HG03575 (cell line): ENCODE measurements at regions not wholly inside any gene's neighbourhood (a gene's known extent, or its start where the extent isn't known, plus 50 kb on each side); places are given as distances from the start of the nearest gene placed in this dataset.
"Not testable (repeated sequence)": the region's sequence is repeated elsewhere in the genome, so short reads cannot be mapped to it uniquely, and the experiment has no call there.

Experiments used
- ATAC-seq: cut with Tn5 transposase; IDR thresholded peaks from one replicate; pipeline ENCODE4 v1.9.1; 2021; ENCODE audit not compliant: unreplicated experiment, insufficient number of reproducible peaks, low FRiP score; ENCODE audit errors: extremely low read depth

GRCh38 chrX:109873574-109873973 lies 129.3 kb upstream of the TMEM164 start:
- ATAC-seq, result no peak

DNA sequence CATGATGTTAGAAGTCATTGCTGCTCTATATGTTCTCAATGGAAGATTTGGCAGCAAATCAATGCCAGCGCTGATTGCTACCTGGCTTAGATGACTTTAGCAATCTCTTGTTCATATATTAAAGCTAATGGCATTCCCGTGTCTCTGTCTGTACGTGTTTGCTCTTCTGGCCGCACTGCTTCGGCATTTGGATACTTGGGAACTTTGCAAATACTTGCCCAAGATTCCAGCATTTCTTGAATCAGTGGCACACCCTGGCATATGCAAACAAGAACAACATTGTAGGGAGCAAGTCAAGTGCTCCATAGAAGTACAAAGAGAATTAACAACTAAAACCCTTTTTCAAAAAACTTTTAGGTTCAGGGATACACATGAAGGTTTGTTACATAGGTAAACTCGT lies 128.9 kb upstream of the TMEM164 start:
- no peak for ATAC-seq

- no peak for ATAC-seq
These were observed 128.4 kb upstream of the TMEM164 start for GRCh38 chrX:109874548-109874947.

DNA sequence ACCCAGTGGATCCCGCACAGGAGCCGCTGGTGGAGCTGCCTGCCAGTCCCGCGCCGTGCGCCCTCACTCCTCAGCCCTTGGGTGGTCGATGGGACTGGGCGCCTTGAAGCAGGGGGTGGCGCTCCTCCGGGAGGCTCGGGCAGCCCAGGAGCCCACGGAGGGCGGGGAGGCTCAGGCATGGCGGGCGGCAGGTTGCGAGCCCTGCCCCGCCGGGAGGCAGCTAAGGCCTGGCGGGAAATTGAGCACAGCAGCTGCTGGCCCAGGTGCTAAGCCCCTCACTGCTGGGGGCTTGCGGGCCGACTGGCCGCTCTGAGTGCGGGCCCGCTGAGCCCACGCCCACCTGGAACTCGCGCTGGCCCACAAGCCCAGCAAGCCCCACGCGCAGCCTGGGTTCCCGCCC lies 127.1 kb upstream of the TMEM164 start:
- ATAC-seq, result no peak

DNA sequence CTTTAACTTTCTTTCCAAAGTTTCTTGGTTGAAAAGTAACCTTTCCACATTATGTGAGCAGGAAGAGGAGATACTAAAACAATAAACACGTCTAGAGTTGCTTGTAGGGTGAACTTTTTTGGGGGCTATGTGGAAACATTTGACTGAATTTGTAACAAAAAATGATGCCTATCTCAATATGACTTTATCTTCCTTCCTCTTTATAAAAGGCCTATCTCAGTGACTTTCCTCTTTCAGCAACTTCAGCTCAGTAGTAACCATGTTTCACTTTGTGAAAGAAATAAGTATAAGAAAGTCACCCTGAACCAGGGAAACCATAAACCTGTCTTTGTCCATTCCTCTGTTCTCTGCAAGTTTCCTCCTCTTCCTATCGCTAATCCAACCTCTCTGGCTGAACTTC lies 124.7 kb upstream of the TMEM164 start:
- ATAC-seq, result no peak

DNA sequence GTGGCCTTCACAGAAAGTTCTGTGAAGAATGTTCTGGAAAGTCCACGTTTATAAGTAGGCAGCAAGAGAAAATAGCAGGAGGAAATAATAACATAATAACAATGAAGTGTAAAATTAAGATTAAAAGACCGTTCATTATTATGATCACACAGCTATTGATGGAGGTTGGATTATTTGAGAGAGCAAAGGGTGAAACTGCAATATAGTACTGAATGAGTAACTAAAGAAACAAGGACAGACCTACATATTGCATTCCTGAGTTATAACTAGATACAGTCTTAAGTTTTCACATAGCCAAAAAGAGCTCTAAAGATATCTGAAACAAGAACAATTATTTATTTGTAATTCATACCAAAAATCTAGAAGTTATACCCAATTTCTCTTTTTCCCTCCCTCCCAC lies 122.9 kb upstream of the TMEM164 start:
- no peak for ATAC-seq

- ATAC-seq, result peak; percentile 71
These were observed 122.3 kb upstream of the TMEM164 start for GRCh38 chrX:109880629-109881028.

GRCh38 chrX:109886122-109886761 lies 116.7 kb upstream of the TMEM164 start:
- ATAC-seq, result no peak

GRCh38 chrX:109889289-109890006 lies 113.5 kb upstream of the TMEM164 start:
- no peak for ATAC-seq

GRCh38 chrX:109890300-109890699 lies 112.6 kb upstream of the TMEM164 start:
- no peak for ATAC-seq

DNA sequence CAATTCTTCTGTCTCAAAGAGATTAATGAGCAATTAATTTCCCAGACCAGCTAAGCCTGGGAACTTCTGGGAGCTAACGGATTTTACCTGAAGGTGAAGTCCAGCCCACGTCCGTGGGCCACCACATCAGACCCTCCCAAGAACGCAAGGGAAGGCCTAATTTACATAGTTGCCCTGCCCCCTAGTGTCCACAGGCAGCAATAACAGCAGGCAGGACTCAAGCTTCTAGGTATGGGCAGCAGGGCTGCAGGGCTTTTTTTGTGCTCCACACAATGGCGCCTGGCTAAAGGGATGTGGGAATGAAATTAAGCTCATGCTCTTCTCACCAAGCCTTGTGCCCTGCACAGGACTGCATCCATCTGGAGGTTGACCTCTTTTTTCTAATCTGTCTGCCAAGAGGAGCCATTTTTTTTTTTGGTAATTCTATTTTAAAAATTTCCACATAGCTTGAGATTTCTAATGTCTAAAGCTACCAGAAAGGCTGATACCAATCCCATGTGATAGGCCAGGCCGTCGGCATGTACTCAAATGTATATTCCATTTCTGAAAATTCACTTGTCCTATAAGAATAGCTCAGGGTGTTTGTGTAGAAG lies 111.9 kb upstream of the TMEM164 start:
- no peak for ATAC-seq

- ATAC-seq, result not testable (repeated sequence)
These were observed 106.9 kb upstream of the TMEM164 start for GRCh38 chrX:109896024-109896423.

- no peak for ATAC-seq
These were observed 100.2 kb upstream of the TMEM164 start for GRCh38 chrX:109902665-109903064.

GRCh38 chrX:109911046-109911445 lies 91.9 kb upstream of the TMEM164 start:
- ATAC-seq, result no peak

GRCh38 chrX:109912993-109913392 lies 89.9 kb upstream of the TMEM164 start:
- not testable (repeated sequence) for ATAC-seq

- ATAC-seq, result no peak
These were observed 88.6 kb upstream of the TMEM164 start for GRCh38 chrX:109914114-109914849.

DNA sequence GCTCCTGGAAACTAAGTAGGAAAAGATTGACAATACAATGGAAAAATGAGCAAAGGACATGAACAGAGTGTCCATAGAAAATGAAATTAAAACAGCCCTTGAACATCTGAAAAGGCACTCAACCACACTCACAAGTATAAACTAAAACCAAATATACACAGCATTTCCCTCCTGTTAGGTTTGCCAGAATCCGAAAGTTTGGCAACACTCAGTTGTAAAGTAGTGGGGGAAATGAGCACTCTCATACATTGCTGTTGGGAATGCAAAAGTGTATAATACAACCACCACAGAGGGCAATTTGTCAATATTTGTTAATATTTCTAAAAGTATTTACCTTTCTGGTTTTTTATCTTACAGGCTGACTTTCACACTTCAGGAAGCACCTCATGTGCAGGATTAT lies 84.2 kb upstream of the TMEM164 start:
- ATAC-seq, result no peak

DNA sequence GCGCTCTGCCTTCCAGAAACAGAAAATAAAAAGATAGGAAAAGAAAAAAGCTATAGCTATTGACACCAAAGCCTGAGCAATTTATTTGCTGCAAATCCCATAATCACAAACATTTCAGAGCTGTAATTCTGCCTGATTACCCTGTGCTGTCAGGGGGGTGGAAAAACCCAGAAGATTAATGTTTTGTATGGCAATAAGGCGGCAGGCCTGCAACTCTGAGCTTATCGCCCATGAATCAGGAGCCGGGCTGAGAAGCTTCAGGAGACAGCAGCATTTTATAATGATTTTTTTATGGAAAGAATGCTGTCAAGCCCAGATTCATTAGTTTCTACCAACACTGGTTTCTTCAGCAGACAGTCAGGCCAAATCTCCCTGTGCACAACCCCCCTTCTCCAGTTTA lies 82.6 kb upstream of the TMEM164 start:
- no peak for ATAC-seq

GRCh38 chrX:109920868-109921267 lies 82.0 kb upstream of the TMEM164 start:
- ATAC-seq, result no peak

DNA sequence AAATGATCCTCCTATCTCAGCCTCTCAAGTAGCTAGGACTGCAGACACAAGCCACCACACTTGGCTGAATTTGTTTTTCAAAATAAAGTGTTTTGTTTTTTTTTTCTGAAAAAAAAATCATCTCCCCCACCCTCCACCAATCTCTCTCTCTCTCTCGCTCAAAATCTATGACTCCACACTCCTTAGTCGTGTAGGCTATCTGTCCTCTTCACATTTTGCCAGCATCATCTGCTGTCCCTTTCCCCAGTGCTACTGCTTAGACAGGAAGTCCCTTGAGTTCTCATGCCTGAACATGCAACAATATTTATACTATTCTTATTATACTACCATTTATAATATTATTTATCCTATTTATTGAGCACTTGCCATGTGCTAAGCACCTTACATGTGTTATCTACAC lies 80.7 kb upstream of the TMEM164 start:
- ATAC-seq, result no peak
